Neural crest cell (in vitro differentiated cells): ENCODE measurements at regions not wholly inside any gene's neighbourhood (a gene's known extent, or its start where the extent isn't known, plus 50 kb on each side); places are given as distances from the start of the nearest gene placed in this dataset.

ENCODE experiments used
- DNase-seq: peaks from one replicate; pipeline ENCODE4 v3.0.0; 2021; ENCODE audit warnings: low read depth, mixed read lengths, low spot score
- H3K27ac Mint-ChIP-seq: one replicate; pipeline ENCODE4 v1.8.0; 2021; ENCODE audit warnings: mild to moderate bottlenecking, mixed read lengths; ENCODE audit not compliant: unreplicated experiment
- H3K27me3 Mint-ChIP-seq: 2 replicates; pipeline ENCODE4 v1.8.0; 2021; ENCODE audit warnings: low read depth, mild to moderate bottlenecking, mixed read lengths
- H3K36me3 Mint-ChIP-seq: 2 replicates; pipeline ENCODE4 v1.8.0; 2021; ENCODE audit warnings: low read depth, mild to moderate bottlenecking, mixed read lengths
- H3K4me1 Mint-ChIP-seq: 2 replicates; pipeline ENCODE4 v1.8.0; 2021; ENCODE audit warnings: mixed read lengths
- H3K4me3 Mint-ChIP-seq: one replicate; pipeline ENCODE4 v1.8.0; 2021; ENCODE audit warnings: mild to moderate bottlenecking, mixed read lengths
- H3K9me3 Mint-ChIP-seq: 2 replicates; pipeline ENCODE4 v1.8.0; 2021; ENCODE audit warnings: mixed read lengths
- TF ChIP-seq, protein P1 (sequence below): fragments of 200-600 bp; sonication (generic); conservative IDR thresholded peaks from 2 replicates; pipeline ENCODE4 v1.5.0; 2021; ENCODE audit warnings: antibody characterized with exemption, mild to moderate bottlenecking

DNA sequence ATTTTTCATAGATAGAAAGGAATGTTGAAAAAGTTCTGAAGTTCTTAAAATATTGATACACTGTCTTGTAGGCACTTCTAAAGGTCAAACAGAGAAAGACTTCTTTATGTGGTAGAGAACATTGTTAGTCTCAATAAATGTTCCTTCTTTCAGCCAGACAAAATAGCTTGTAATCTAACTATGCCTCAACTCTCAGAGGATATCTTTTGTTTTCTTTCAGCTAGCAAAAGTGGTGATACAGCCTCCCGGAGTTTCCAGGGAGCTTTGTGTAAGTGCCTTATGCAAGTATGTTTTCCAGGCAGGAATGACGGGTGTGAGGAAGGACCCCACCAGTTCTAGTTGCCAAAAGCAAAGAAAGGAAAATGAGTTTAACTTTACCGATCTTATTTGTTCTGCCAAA, 452.1 kb upstream of the ST6GAL2 start:
- no peak for DNase-seq
- no peaks in the 10 kb centered on the region for H3K9me3 Mint-ChIP-seq
- no peaks in the 10 kb centered on the region for H3K27me3 Mint-ChIP-seq
- H3K4me1 Mint-ChIP-seq: peaks cover 15% of the 10 kb centered on the region
- H3K36me3 Mint-ChIP-seq: no peaks in the 10 kb centered on the region
- TF ChIP-seq, protein P1, sequence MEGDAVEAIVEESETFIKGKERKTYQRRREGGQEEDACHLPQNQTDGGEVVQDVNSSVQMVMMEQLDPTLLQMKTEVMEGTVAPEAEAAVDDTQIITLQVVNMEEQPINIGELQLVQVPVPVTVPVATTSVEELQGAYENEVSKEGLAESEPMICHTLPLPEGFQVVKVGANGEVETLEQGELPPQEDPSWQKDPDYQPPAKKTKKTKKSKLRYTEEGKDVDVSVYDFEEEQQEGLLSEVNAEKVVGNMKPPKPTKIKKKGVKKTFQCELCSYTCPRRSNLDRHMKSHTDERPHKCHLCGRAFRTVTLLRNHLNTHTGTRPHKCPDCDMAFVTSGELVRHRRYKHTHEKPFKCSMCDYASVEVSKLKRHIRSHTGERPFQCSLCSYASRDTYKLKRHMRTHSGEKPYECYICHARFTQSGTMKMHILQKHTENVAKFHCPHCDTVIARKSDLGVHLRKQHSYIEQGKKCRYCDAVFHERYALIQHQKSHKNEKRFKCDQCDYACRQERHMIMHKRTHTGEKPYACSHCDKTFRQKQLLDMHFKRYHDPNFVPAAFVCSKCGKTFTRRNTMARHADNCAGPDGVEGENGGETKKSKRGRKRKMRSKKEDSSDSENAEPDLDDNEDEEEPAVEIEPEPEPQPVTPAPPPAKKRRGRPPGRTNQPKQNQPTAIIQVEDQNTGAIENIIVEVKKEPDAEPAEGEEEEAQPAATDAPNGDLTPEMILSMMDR: no peak
- H3K4me3 Mint-ChIP-seq: no peak overlapping the region
- no peak overlapping the region for H3K27ac Mint-ChIP-seq

DNA sequence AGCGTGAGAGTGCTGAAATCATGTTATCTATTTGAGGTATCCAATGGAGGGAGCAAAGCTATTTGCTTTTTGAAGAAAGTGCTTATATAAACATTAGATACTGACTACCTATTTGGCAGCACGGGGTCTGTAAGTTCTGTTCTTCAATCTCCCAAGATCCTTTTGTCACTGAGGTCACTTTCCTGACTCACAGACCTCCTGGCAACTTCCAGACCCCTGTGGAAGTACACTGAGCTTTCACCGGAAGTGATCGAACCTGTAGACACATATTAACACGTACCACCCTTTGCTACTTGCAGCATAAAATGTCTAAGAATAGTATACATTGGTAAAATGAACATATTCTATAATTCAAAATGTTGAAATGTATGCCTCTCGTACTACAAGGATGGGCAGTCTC, 452.6 kb upstream of the ST6GAL2 start:
- H3K4me3 Mint-ChIP-seq: no peak overlapping the region
- TF ChIP-seq, protein P1: no peak
- no peak for DNase-seq
- no peak overlapping the region for H3K27ac Mint-ChIP-seq
- peaks cover 15% of the 10 kb centered on the region for H3K4me1 Mint-ChIP-seq
- H3K9me3 Mint-ChIP-seq: no peaks in the 10 kb centered on the region
- H3K36me3 Mint-ChIP-seq: no peaks in the 10 kb centered on the region
- H3K27me3 Mint-ChIP-seq: no peaks in the 10 kb centered on the region

DNA sequence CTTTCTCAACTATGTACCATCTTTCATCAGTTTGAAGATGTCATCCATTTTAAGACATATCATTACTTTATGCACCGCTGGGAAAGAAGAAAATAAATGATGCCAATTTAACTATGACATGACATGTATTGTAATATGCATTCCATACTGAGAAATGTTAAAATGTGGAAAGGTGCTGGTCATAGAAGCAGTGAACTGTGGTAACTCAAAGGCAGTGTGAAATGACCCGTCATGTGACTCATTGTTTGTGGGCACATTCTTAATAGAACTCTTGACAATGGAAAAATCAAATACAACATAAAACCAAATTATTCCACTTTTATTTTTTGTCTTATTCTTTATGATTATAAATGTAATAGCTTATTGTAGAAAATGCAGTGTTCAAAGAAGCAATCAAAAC, 455.0 kb upstream of the ST6GAL2 start:
- Mint-ChIP-seq H3K27ac (no peak overlapping the region), H3K36me3 (no peaks in the 10 kb centered on the region), H3K4me1 (peaks cover 15% of the 10 kb centered on the region), H3K4me3 (no peak overlapping the region), H3K9me3 (no peaks in the 10 kb centered on the region), H3K27me3 (no peaks in the 10 kb centered on the region)
- TF ChIP-seq, protein P1: no peak
- DNase-seq: no peak

DNA sequence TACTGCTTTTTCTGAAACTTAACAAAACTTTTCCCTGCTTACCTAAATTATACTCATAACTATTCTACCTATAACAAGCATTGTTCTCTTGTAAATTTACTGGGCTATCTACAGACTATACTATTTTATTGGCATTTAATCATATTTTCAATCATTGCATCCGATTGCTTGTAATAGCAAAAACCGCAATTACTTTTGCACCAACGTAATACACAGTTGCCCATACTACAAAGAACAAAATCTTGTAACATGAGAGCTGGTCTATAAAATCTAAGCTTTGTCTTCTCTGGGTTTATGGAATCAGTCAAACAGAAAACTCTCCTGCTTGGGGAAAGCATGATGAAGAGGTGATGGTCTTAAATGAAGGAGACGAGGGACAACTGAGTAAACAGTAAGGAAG, 463.4 kb upstream of the ST6GAL2 start:
- Mint-ChIP-seq H3K4me1 (no peaks in the 10 kb centered on the region), H3K4me3 (no peak overlapping the region), H3K9me3 (peaks cover 16% of the 10 kb centered on the region), H3K27me3 (no peaks in the 10 kb centered on the region), H3K27ac (no peak overlapping the region), H3K36me3 (peaks cover 3% of the 10 kb centered on the region)
- no peak for DNase-seq
- TF ChIP-seq, protein P1: no peak

DNA sequence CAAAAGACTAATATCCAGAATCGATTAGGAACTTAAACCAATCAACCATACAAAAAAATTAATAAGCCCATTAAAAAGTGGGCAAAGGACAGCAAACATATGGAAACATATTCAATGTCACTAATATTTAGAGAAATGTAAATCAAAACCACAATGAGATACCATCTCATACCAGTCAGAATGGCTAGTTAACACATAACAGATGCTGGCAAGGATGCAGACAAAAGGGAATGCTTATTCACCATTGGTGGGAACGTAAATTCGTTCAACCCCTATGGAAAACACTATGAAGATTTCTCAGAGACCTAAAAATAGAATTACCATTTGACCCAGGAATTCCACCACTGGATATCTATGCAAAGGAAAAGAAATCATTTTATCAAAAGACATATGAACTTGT, 468.2 kb upstream of the ST6GAL2 start:
- TF ChIP-seq, protein P1: no peak
- no peak for DNase-seq
- H3K9me3 Mint-ChIP-seq: peaks cover 16% of the 10 kb centered on the region
- no peaks in the 10 kb centered on the region for H3K27me3 Mint-ChIP-seq
- H3K36me3 Mint-ChIP-seq: peaks cover 3% of the 10 kb centered on the region
- no peaks in the 10 kb centered on the region for H3K4me1 Mint-ChIP-seq
- H3K27ac Mint-ChIP-seq: no peak overlapping the region
- no peak overlapping the region for H3K4me3 Mint-ChIP-seq

DNA sequence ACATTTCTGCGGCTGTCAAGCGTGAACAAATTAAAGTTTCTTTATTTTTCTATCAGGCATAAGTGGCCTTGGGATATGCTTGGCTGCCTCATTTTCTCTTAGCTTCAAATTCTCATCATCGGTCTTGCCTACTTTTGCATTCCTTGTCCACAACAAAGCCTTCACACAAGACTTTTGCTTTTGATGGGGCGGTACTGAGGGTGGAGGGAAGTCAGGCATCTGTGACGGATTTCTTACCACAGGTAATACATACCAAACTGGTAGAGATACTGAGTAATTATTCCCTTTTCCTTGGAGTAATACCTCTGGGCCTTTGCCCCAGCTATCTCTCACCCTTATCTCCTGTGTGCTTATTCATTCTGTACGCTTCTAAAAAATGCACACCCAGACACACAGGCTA, 468.3 kb upstream of the RGPD4 start:
- TF ChIP-seq, protein P1: no peak
- H3K36me3 Mint-ChIP-seq: peaks cover 3% of the 10 kb centered on the region
- H3K27ac Mint-ChIP-seq: no peak overlapping the region
- H3K4me1 Mint-ChIP-seq: peaks cover 20% of the 10 kb centered on the region
- no peaks in the 10 kb centered on the region for H3K9me3 Mint-ChIP-seq
- H3K27me3 Mint-ChIP-seq: no peaks in the 10 kb centered on the region
- no peak for DNase-seq
- no peak overlapping the region for H3K4me3 Mint-ChIP-seq
